Neural cell (in vitro differentiated cells): ENCODE measurements at regions not wholly inside any gene's neighbourhood (a gene's known extent, or its start where the extent isn't known, plus 50 kb on each side); places are given as distances from the start of the nearest gene placed in this dataset.

ENCODE experiments used
- H2AFZ ChIP-seq: fragments of 200-600, 300-800 bp; sonication (generic), shearing (Covaris generic); 2 replicates; pipeline ENCODE4 v1.6.0; 2014; ENCODE audit warnings: low read depth, mild to moderate bottlenecking, antibody characterized with exemption, low read length, moderate library complexity
- H3F3A ChIP-seq: fragments of 200-600 bp; shearing (Covaris generic); 2 replicates; pipeline ENCODE4 v1.6.1; 2016; ENCODE audit warnings: mild to moderate bottlenecking, moderate library complexity, mixed read lengths, antibody characterized with exemption, low read length; ENCODE audit not compliant: insufficient read depth, poor library complexity, severe bottlenecking
- H3K27ac ChIP-seq: fragments of 200-600, 300-800 bp; sonication (generic), shearing (Covaris generic); 2 replicates; pipeline ENCODE4 v1.5.1; 2014; ENCODE audit warnings: mild to moderate bottlenecking, low read length, moderate library complexity
- H3K27me3 ChIP-seq: fragments of 300-800, 200-600 bp; sonication (generic), shearing (Covaris generic); 2 replicates; pipeline ENCODE4 v1.6.0; 2014; ENCODE audit warnings: mild to moderate bottlenecking, low read depth, low read length, moderate library complexity; ENCODE audit not compliant: insufficient read depth
- H3K36me3 ChIP-seq: fragments of 300-800, 200-600 bp; sonication (generic), shearing (Covaris generic); 2 replicates; pipeline ENCODE4 v1.5.1; 2014; ENCODE audit warnings: mild to moderate bottlenecking, antibody characterized with exemption, low read length, moderate library complexity; ENCODE audit not compliant: insufficient read depth
- H3K4me2 ChIP-seq: fragments of 300-800, 200-600 bp; sonication (generic), shearing (Covaris generic); 2 replicates; pipeline ENCODE4 v1.6.0; 2014; ENCODE audit warnings: mild to moderate bottlenecking, low read length
- H3K4me3 ChIP-seq: fragments of 300-800, 200-600 bp; sonication (generic), shearing (Covaris generic); 2 replicates; pipeline ENCODE4 v1.5.1; 2014; ENCODE audit warnings: mild to moderate bottlenecking, low read length, moderate library complexity
- H3K79me2 ChIP-seq: fragments of 200-600 bp; shearing (Covaris generic); replicated peaks from 2 replicates; pipeline ENCODE4 v1.6.0; 2014; ENCODE audit warnings: mild to moderate bottlenecking, low read length, moderate library complexity; ENCODE audit not compliant: insufficient read depth
- H3K9ac ChIP-seq: fragments of 300-800, 200-600 bp; sonication (generic), shearing (Covaris generic); 2 replicates; pipeline ENCODE4 v1.6.1; 2016; ENCODE audit warnings: mild to moderate bottlenecking, low read length, mixed read lengths
- H3K9me2 ChIP-seq: fragments of 200-600 bp; shearing (Covaris generic); 2 replicates; pipeline ENCODE4 v1.6.1; 2016; ENCODE audit warnings: mild to moderate bottlenecking, low read length, mixed read lengths; ENCODE audit not compliant: insufficient read depth
- H3K9me3 ChIP-seq: fragments of 200-600, 300-800 bp; sonication (generic), shearing (Covaris generic); 2 replicates; pipeline ENCODE4 v1.6.1; 2016; ENCODE audit warnings: mild to moderate bottlenecking, mixed run types, low read length, moderate library complexity, mixed read lengths
- H4K20me1 ChIP-seq: fragments of 200-600 bp; shearing (Covaris generic); 2 replicates; pipeline ENCODE4 v1.6.1; 2016; ENCODE audit warnings: mild to moderate bottlenecking, mixed run types; ENCODE audit not compliant: insufficient read depth
- CTCF ChIP-seq: fragments of 450-650 bp; IDR thresholded peaks from 2 replicates; pipeline ENCODE4 v1.5.1; 2014; ENCODE audit warnings: antibody characterized with exemption, mild to moderate bottlenecking, moderate library complexity; ENCODE audit not compliant: poor library complexity, severe bottlenecking
- EP300 ChIP-seq: fragments of 450-650 bp; conservative IDR thresholded peaks from 2 replicates; pipeline ENCODE4 v1.6.1; 2014; ENCODE audit warnings: antibody characterized with exemption, mild to moderate bottlenecking, moderate library complexity; ENCODE audit not compliant: poor library complexity, severe bottlenecking
- EZH2 ChIP-seq: fragments of 200-600, 300-800 bp; shearing (Covaris generic), sonication (generic); IDR thresholded peaks from 2 replicates; pipeline ENCODE4 v1.6.1; 2014; ENCODE audit warnings: antibody characterized with exemption, low read length, borderline replicate concordance, mild to moderate bottlenecking; ENCODE audit not compliant: insufficient read depth, poor library complexity, severe bottlenecking
- MXI1 ChIP-seq: fragments of 450-650 bp; conservative IDR thresholded peaks from 2 replicates; pipeline ENCODE4 v1.6.1; 2014; ENCODE audit warnings: antibody characterized with exemption, mild to moderate bottlenecking; ENCODE audit not compliant: poor library complexity, severe bottlenecking
- POLR2AphosphoS5 ChIP-seq: IDR thresholded peaks from 2 replicates; pipeline ENCODE4 v1.6.1; 2012
- RAD21 ChIP-seq: fragments of 450-650 bp; conservative IDR thresholded peaks from 2 replicates; pipeline ENCODE4 v1.6.1; 2014; ENCODE audit warnings: antibody characterized with exemption, mild to moderate bottlenecking, moderate library complexity
- REST ChIP-seq: IDR thresholded peaks from 2 replicates; pipeline ENCODE4 v1.6.1; 2012; ENCODE audit warnings: borderline replicate concordance
- SMC3 ChIP-seq: fragments of 450-650 bp; conservative IDR thresholded peaks from 2 replicates; pipeline ENCODE4 v1.6.1; 2014; ENCODE audit warnings: antibody characterized with exemption, mild to moderate bottlenecking, moderate library complexity; ENCODE audit not compliant: poor library complexity
- TAF1 ChIP-seq: IDR thresholded peaks from 2 replicates; pipeline ENCODE4 v1.6.1; 2012; ENCODE audit warnings: low read depth

GRCh38 chr2:53177327-53177726, 590.3 kb upstream of the CHAC2 start:
- Histone ChIP-seq H4K20me1 (no peaks in the 10 kb centered on the region), H2AFZ (no peak overlapping the region), H3K4me3 (no peak overlapping the region), H3K27me3 (no peaks in the 10 kb centered on the region), H3F3A (no peaks in the 10 kb centered on the region), H3K4me2 (no peak overlapping the region), H3K9ac (no peak overlapping the region), H3K27ac (no peak overlapping the region), H3K9me3 (no peaks in the 10 kb centered on the region), H3K9me2 (no peaks in the 10 kb centered on the region), H3K79me2 (no peaks in the 10 kb centered on the region), H3K36me3 (no peaks in the 10 kb centered on the region)
- TF ChIP-seq CTCF (no peak), MXI1 (no peak), SMC3 (no peak), REST (no peak), RAD21 (no peak), EP300 (no peak), EZH2 (no peak), TAF1 (no peak), POLR2AphosphoS5 (no peak)

GRCh38 chr2:53174539-53174938, 593.1 kb upstream of the CHAC2 start:
- H3K4me3 ChIP-seq = no peak overlapping the region
- no peak overlapping the region for H3K4me2 ChIP-seq
- no peaks in the 10 kb centered on the region for H3K36me3 ChIP-seq
- no peaks in the 10 kb centered on the region for H3K9me3 ChIP-seq
- no peaks in the 10 kb centered on the region for H3F3A ChIP-seq
- H3K9me2 ChIP-seq = no peaks in the 10 kb centered on the region
- TF ChIP-seq RAD21 = no peak
- TF ChIP-seq MXI1 = no peak
- no peak for TF ChIP-seq EP300
- TF ChIP-seq POLR2AphosphoS5 = no peak
- TF ChIP-seq SMC3 = no peak
- no peak for TF ChIP-seq EZH2
- TF ChIP-seq REST = no peak
- TF ChIP-seq CTCF = no peak
- no peak for TF ChIP-seq TAF1
- no peak overlapping the region for H3K9ac ChIP-seq
- H3K27ac ChIP-seq = no peak overlapping the region
- no peaks in the 10 kb centered on the region for H3K27me3 ChIP-seq
- H3K79me2 ChIP-seq = no peaks in the 10 kb centered on the region
- H2AFZ ChIP-seq = no peak overlapping the region
- H4K20me1 ChIP-seq = no peaks in the 10 kb centered on the region
